ENCODE measurements at regions not wholly inside any gene's neighbourhood (a gene's known extent, or its start where the extent isn't known, plus 50 kb on each side); places are given as distances from the start of the nearest gene placed in this dataset.

GRCh38 chr3:95926904-95927501, 887.4 kb upstream of the EPHA6 start:
- DNase-seq (ENCODE audit: low spot score), result no peak

- no peak for DNase-seq (ENCODE audit: low spot score)
Observed at GRCh38 chr3:95934181-95934580, 880.2 kb upstream of the EPHA6 start.

- no peak for DNase-seq (ENCODE audit: low spot score)
Observed at GRCh38 chr3:95939235-95939809, 875.1 kb upstream of the EPHA6 start.

- no peak for DNase-seq (ENCODE audit: low spot score)
Observed at GRCh38 chr3:95965704-95966336, 848.6 kb upstream of the EPHA6 start.

- DNase-seq (ENCODE audit: low spot score), result no peak
Observed at GRCh38 chr3:95971573-95971972, 842.8 kb upstream of the EPHA6 start.

- no peak for DNase-seq (ENCODE audit: low spot score)
Observed at GRCh38 chr3:95994338-95994737, 820.1 kb upstream of the EPHA6 start.

- DNase-seq (ENCODE audit: low spot score), result no peak
Observed at GRCh38 chr3:96000966-96001365, 813.4 kb upstream of the EPHA6 start.

- DNase-seq (ENCODE audit: low spot score), result no peak
Observed at GRCh38 chr3:96007650-96008195, 806.7 kb upstream of the EPHA6 start.

GRCh38 chr3:96012939-96013338, 801.5 kb upstream of the EPHA6 start:
- DNase-seq (ENCODE audit: low spot score), result no peak

GRCh38 chr3:96017556-96017955, 796.8 kb upstream of the EPHA6 start:
- DNase-seq (ENCODE audit: low spot score), result no peak

GRCh38 chr3:96022676-96023075, 791.7 kb upstream of the EPHA6 start:
- DNase-seq (ENCODE audit: low spot score), result no peak

GRCh38 chr3:96027718-96028117, 786.7 kb upstream of the EPHA6 start:
- no peak for DNase-seq (ENCODE audit: low spot score)

- DNase-seq (ENCODE audit: low spot score), result no peak
Observed at GRCh38 chr3:96039632-96040031, 774.8 kb upstream of the EPHA6 start.

GRCh38 chr3:96059301-96059700, 755.1 kb upstream of the EPHA6 start:
- DNase-seq (ENCODE audit: low spot score), result no peak

- no peak for DNase-seq (ENCODE audit: low spot score)
Observed at GRCh38 chr3:96069065-96069464, 745.3 kb upstream of the EPHA6 start.

GRCh38 chr3:96070678-96071077, 743.7 kb upstream of the EPHA6 start:
- DNase-seq (ENCODE audit: low spot score), result no peak

GRCh38 chr3:96071097-96071496, 743.3 kb upstream of the EPHA6 start:
- DNase-seq (ENCODE audit: low spot score), result no peak

GRCh38 chr3:96072226-96072625, 742.2 kb upstream of the EPHA6 start:
- no peak for DNase-seq (ENCODE audit: low spot score)

GRCh38 chr3:96083610-96084009, 730.8 kb upstream of the EPHA6 start:
- no peak for DNase-seq (ENCODE audit: low spot score)

- no peak for DNase-seq (ENCODE audit: low spot score)
Observed at GRCh38 chr3:96086018-96086417, 728.4 kb upstream of the EPHA6 start.

- DNase-seq (ENCODE audit: low spot score), result no peak
Observed at GRCh38 chr3:96101006-96101560, 713.3 kb upstream of the EPHA6 start.

GRCh38 chr3:96106701-96107100, 707.7 kb upstream of the EPHA6 start:
- no peak for DNase-seq (ENCODE audit: low spot score)

Measured in ureter (tissue), 1 donor.